H1 (cell line): ENCODE measurements at regions not wholly inside any gene's neighbourhood (a gene's known extent, or its start where the extent isn't known, plus 50 kb on each side); places are given as distances from the start of the nearest gene placed in this dataset.

Experiments
- CTCF ChIA-PET: fragments of 300-600 bp; sonication (Branson Sonifier 250); formaldehyde crosslinking; loops from one replicate; lab custom pipeline; 2021; ENCODE audit not compliant: partially characterized antibody; lab: Charles Lee
- POLR2A ChIA-PET: fragments of 300-600 bp; sonication (Branson Sonifier 250); formaldehyde crosslinking; loops from one replicate; lab custom pipeline; 2021; ENCODE audit warnings: inconsistent platforms; ENCODE audit not compliant: partially characterized antibody; lab: Charles Lee
- DNase-seq, 2 experiments: peaks; one replicate each; pipeline versions ENCODE4 v3.0.0 to v3.0.0-alpha.2; 2010 to 2022; ENCODE audit warnings: low spot score in 2 of 2, low read depth in 1 of 2, mixed read lengths in 1 of 2
- FAIRE-seq: peaks from 2 replicates; lab custom pipeline; 2011; peaks lifted over from hg19 to GRCh38; lab: Jason Lieb, UNC
- H2AFZ ChIP-seq: 2 replicates; pipeline ENCODE4 v1.8.1; 2012; ENCODE audit warnings: low read length, inconsistent platforms
- H2AK5ac ChIP-seq: 2 replicates; pipeline ENCODE4 v1.6.1; 2013; ENCODE audit warnings: low read depth, low read length
- H2BK120ac ChIP-seq: replicated peaks from 2 replicates; pipeline ENCODE3; 2013; ENCODE audit warnings: low read depth, low read length, inconsistent platforms
- H2BK12ac ChIP-seq: 2 replicates; pipeline ENCODE4 v1.6.1; 2013; ENCODE audit warnings: low read depth, low read length
- H2BK15ac ChIP-seq: 2 replicates; pipeline ENCODE4 v1.6.1; 2013; ENCODE audit warnings: low read length
- H2BK20ac ChIP-seq: 2 replicates; pipeline ENCODE4 v1.6.1; 2013; ENCODE audit warnings: low read length
- H2BK5ac ChIP-seq: 2 replicates; pipeline ENCODE4 v1.6.1; 2013; ENCODE audit warnings: low read depth, low read length
- H3K14ac ChIP-seq: 2 replicates; pipeline ENCODE4 v1.6.1; 2013; ENCODE audit warnings: inconsistent platforms; ENCODE audit not compliant: insufficient read length
- H3K18ac ChIP-seq: 2 replicates; pipeline ENCODE4 v1.6.1; 2013; ENCODE audit warnings: low read length; ENCODE audit errors: extremely low read depth
- H3K23ac ChIP-seq: 2 replicates; pipeline ENCODE4 v1.6.1; 2013; ENCODE audit warnings: inconsistent platforms; ENCODE audit not compliant: insufficient read length
- H3K23me2 ChIP-seq: 2 replicates; pipeline ENCODE4 v1.6.1; 2013; ENCODE audit warnings: low read depth, low read length
- H3K27ac ChIP-seq: 2 replicates; pipeline ENCODE4 v1.6.1; 2011; ENCODE audit warnings: low read depth, low read length, inconsistent platforms
- H3K27me3 ChIP-seq, 4 experiments: replicated peaks in 1 of 4; 1 replicate in 1 of 4; 2 replicates in 3 of 4; pipeline versions ENCODE4 v1.6.1 to v1.8.1; 2011 to 2013; ENCODE audit warnings: low read length in 3 of 4, mild to moderate bottlenecking in 3 of 4, inconsistent platforms in 2 of 4, mixed read lengths in 2 of 4, moderate library complexity in 1 of 4; ENCODE audit not compliant: control insufficient read depth in 3 of 4, insufficient read depth in 3 of 4; ENCODE audit errors: extremely low read depth in 1 of 4
- H3K36me3 ChIP-seq, 4 experiments: 2 replicates each; pipeline versions ENCODE4 v1.6.1 to v1.8.1; 2011 to 2013; ENCODE audit warnings: mild to moderate bottlenecking in 4 of 4, low read length in 3 of 4, moderate library complexity in 2 of 4, control low read depth in 1 of 4, inconsistent platforms in 1 of 4; ENCODE audit not compliant: insufficient read depth in 4 of 4, control insufficient read depth in 2 of 4
- H3K4ac ChIP-seq: replicated peaks from 2 replicates; pipeline ENCODE3; 2013; ENCODE audit warnings: low read length, low read depth, mixed read lengths, inconsistent platforms; ENCODE audit not compliant: insufficient read length
- H3K4me1 ChIP-seq, 4 experiments: replicated peaks in 1 of 4; 1 replicate in 1 of 4; 2 replicates in 3 of 4; pipeline versions ENCODE4 v1.6.1 to v1.8.1; 2011 to 2013; ENCODE audit warnings: low read length in 3 of 4, inconsistent platforms in 2 of 4, mixed read lengths in 1 of 4; ENCODE audit not compliant: insufficient read depth in 4 of 4, control insufficient read depth in 3 of 4
- H3K4me2 ChIP-seq, 2 experiments: 2 replicates each; pipeline versions ENCODE4 v1.6.1 to v1.8.1; 2011 to 2013; ENCODE audit warnings: low read depth in 2 of 2, low read length in 2 of 2, control low read depth in 1 of 2, inconsistent platforms in 1 of 2, mild to moderate bottlenecking in 1 of 2; ENCODE audit not compliant: insufficient read depth in 1 of 2
- H3K4me3 ChIP-seq, 4 experiments: fragments of 200-600, 300-600 bp in 1 of 4; sonication (generic), shearing (Covaris generic), sonication (Bioruptor Twin) in 1 of 4; 2 replicates each; pipeline versions ENCODE4 v1.5.1 to v1.8.1; 2011 to 2016; ENCODE audit warnings: low read length in 4 of 4, low read depth in 3 of 4, control low read depth in 2 of 4, inconsistent platforms in 2 of 4, mild to moderate bottlenecking in 2 of 4, mixed read lengths in 1 of 4, moderate library complexity in 1 of 4; ENCODE audit not compliant: insufficient read depth in 2 of 4; ENCODE audit errors: extremely low read depth in 1 of 4
- H3K56ac ChIP-seq: replicated peaks from 2 replicates; pipeline ENCODE3; 2013; ENCODE audit warnings: low read depth, mild to moderate bottlenecking, mixed read lengths, low read length, inconsistent platforms; ENCODE audit not compliant: insufficient read length
- H3K79me1 ChIP-seq: 2 replicates; pipeline ENCODE4 v1.6.1; 2013; ENCODE audit warnings: low read depth, low read length, control low read depth
- H3K79me2 ChIP-seq, 2 experiments: 2 replicates each; pipeline versions ENCODE4 v1.6.1 to v1.8.1; 2012 to 2013; ENCODE audit warnings: low read length in 2 of 2, mild to moderate bottlenecking in 2 of 2, inconsistent platforms in 1 of 2; ENCODE audit not compliant: insufficient read depth in 2 of 2, control insufficient read depth in 1 of 2
- H3K9ac ChIP-seq, 4 experiments: replicated peaks in 1 of 4; 1 replicate in 1 of 4; 2 replicates in 3 of 4; pipeline versions ENCODE4 v1.6.1 to v1.8.1; 2011 to 2013; ENCODE audit warnings: low read depth in 3 of 4, low read length in 3 of 4, control low read depth in 2 of 4, mild to moderate bottlenecking in 2 of 4, moderate library complexity in 2 of 4, inconsistent platforms in 1 of 4; ENCODE audit errors: extremely low read depth in 1 of 4
- H3K9me3 ChIP-seq, 2 experiments: 2 replicates each; pipeline versions ENCODE4 v1.6.1 to v1.8.1; 2012 to 2013; ENCODE audit warnings: mild to moderate bottlenecking in 2 of 2, moderate library complexity in 2 of 2, control low read depth in 1 of 2, inconsistent platforms in 1 of 2, low read depth in 1 of 2, low read length in 1 of 2, mixed read lengths in 1 of 2; ENCODE audit not compliant: insufficient read depth in 2 of 2
- H4K20me1 ChIP-seq, 2 experiments: replicated peaks in 1 of 2; 2 replicates each; pipeline versions ENCODE3 to v1.8.1; 2011 to 2013; ENCODE audit warnings: inconsistent platforms in 2 of 2, low read length in 2 of 2, mild to moderate bottlenecking in 1 of 2; ENCODE audit not compliant: insufficient read depth in 2 of 2, control insufficient read depth in 1 of 2
- H4K5ac ChIP-seq: 2 replicates; pipeline ENCODE4 v1.6.1; 2013; ENCODE audit warnings: low read length, low read depth, mixed read lengths, inconsistent platforms; ENCODE audit not compliant: insufficient read length
- H4K8ac ChIP-seq: 2 replicates; pipeline ENCODE4 v1.8.0; 2013; ENCODE audit warnings: mild to moderate bottlenecking, moderate library complexity, low read length, inconsistent platforms; ENCODE audit not compliant: insufficient read depth; ENCODE audit errors: extremely low read depth
- H4K91ac ChIP-seq: replicated peaks from 2 replicates; pipeline ENCODE3; 2013; ENCODE audit warnings: low read length, mixed read lengths, inconsistent platforms; ENCODE audit not compliant: insufficient read length
- BCL11A ChIP-seq, 2 experiments: IDR thresholded peaks; one replicate each; pipeline ENCODE4 v1.6.1; 2011; ENCODE audit warnings: low read depth in 2 of 2, low read length in 2 of 2, mild to moderate bottlenecking in 2 of 2
- BRCA1 ChIP-seq: IDR thresholded peaks from 2 replicates; pipeline ENCODE4 v1.6.1; 2012; ENCODE audit warnings: low read depth, low read length, improper control_type of control experiment
- CREB1 ChIP-seq: IDR thresholded peaks from 2 replicates; pipeline ENCODE4 v1.6.1; 2012; ENCODE audit warnings: inconsistent platforms
- SIX5 ChIP-seq: IDR thresholded peaks from 2 replicates; pipeline ENCODE4 v1.6.1; 2011; ENCODE audit warnings: mild to moderate bottlenecking, low read depth, low read length
- WGBS, 2 experiments: shearing (Covaris generic) in 1 of 2; methylation state at CpG; one replicate each; pipeline versions ENCODE4 v1.1.6 to v1.1.7; 2013 to 2015; ENCODE audit warnings: low lambda C conversion rate in 2 of 2, mixed read lengths in 2 of 2, inconsistent platforms in 1 of 2, low coverage in 1 of 2, missing lambda C conversion rate in 1 of 2; ENCODE audit not compliant: insufficient replicate concordance in 2 of 2, insufficient coverage in 1 of 2, insufficient read length in 1 of 2; ENCODE audit errors: extremely low coverage in 1 of 2, missing lambda C conversion rate in 1 of 2; 5-methylcytosine and 5-hydroxymethylcytosine counted together

- no peaks in the 10 kb centered on the region for H4K20me1 ChIP-seq
- H2BK15ac ChIP-seq: no peak overlapping the region
- H3K9ac ChIP-seq: no peak overlapping the region
- FAIRE-seq: no peak
- no peak overlapping the region for H3K4ac ChIP-seq
- no peak overlapping the region for H3K23ac ChIP-seq
- no peak overlapping the region for H2AFZ ChIP-seq
- no peaks in the 10 kb centered on the region for H3K79me1 ChIP-seq
- H2BK12ac ChIP-seq: no peak overlapping the region
- no peak overlapping the region for H4K91ac ChIP-seq
- no peak overlapping the region for H2BK120ac ChIP-seq
- CTCF ChIA-PET: interaction anchor here (1.3 to 2.7 kb wide), 2 partner anchors 17 to 64 kb away, joined by 3 to 9 read pairs; no protein-coding TSS in a partner anchor
- no peak overlapping the region for H4K5ac ChIP-seq
- H3K14ac ChIP-seq: no peak overlapping the region
- TF ChIP-seq SIX5: no peak
- TF ChIP-seq CREB1: no peak
- no peak for TF ChIP-seq BCL11A (IDR thresholded peaks at IDR 0.05; ENCODE audit: low read depth in 2 of 2, low read length in 2 of 2)
- no peak for TF ChIP-seq BRCA1
- TF ChIP-seq, all 59 proteins: peak for 0
- H3K4me1 ChIP-seq: peaks cover 0 to 2% (median 0%) of the 10 kb centered on the region in 4 experiments; a peak in 2 of 7 replicates
- no peak overlapping the region for H3K18ac ChIP-seq
- no peaks in the 10 kb centered on the region for H3K36me3 ChIP-seq
- H3K23me2 ChIP-seq: no peaks in the 10 kb centered on the region; the same call in 1 of the 2 replicates
- H3K79me2 ChIP-seq: no peaks in the 10 kb centered on the region
- 91% methylated on average over 5 of the region's 5 CpGs; no CpG with 5 or more reads in 1 of the 2 experiments for WGBS, 2 experiments
- H3K9me3 ChIP-seq: peaks cover 7 to 8% of the 10 kb centered on the region in 2 experiments; a peak in 2 of 4 replicates
- no peak overlapping the region for H2BK20ac ChIP-seq
- no peak overlapping the region for H3K4me2 ChIP-seq
- no peak overlapping the region for H3K56ac ChIP-seq
- no peak overlapping the region for H3K27ac ChIP-seq
- DNase-seq: no peak
- no peak overlapping the region for H4K8ac ChIP-seq
- no peak overlapping the region for H2AK5ac ChIP-seq
- POLR2A ChIA-PET: no interaction called here
- no peak overlapping the region for H2BK5ac ChIP-seq
- H3K27me3 ChIP-seq: no peaks in the 10 kb centered on the region
- H3K4me3 ChIP-seq: no peak overlapping the region
Observed at GRCh38 chr9:119903851-119904250, 534.6 kb upstream of the BRINP1 start.
